NCI-H1930 (cell line): ENCODE measurements at regions not wholly inside any gene's neighbourhood (a gene's known extent, or its start where the extent isn't known, plus 50 kb on each side); places are given as distances from the start of the nearest gene placed in this dataset.

Source experiments
- DNase-seq, 2 experiments: peaks; one replicate each; lab custom pipeline; 2025; lab: John Stamatoyannopoulos, UW

- DNase-seq, result no peak
These were observed 981.4 kb downstream of the BCL11B start for GRCh38 chr14:98290596-98290995.

- DNase-seq, result no peak
These were observed 979.8 kb downstream of the BCL11B start for GRCh38 chr14:98292191-98292590.

- no peak for DNase-seq
These were observed 978.4 kb downstream of the BCL11B start for GRCh38 chr14:98293576-98293975.

GRCh38 chr14:98296895-98297294, 975.1 kb downstream of the BCL11B start:
- no peak for DNase-seq

GRCh38 chr14:98297567-98297966, 974.4 kb downstream of the BCL11B start:
- no peak for DNase-seq

GRCh38 chr14:98298481-98299244, 973.3 kb downstream of the BCL11B start:
- no peak for DNase-seq

GRCh38 chr14:98301681-98302080, 970.3 kb downstream of the BCL11B start:
- no peak for DNase-seq

- DNase-seq, result no peak
These were observed 967.4 kb downstream of the BCL11B start for GRCh38 chr14:98304574-98304973.

- no peak for DNase-seq
These were observed 962.4 kb downstream of the BCL11B start for GRCh38 chr14:98309591-98309990.

GRCh38 chr14:98312006-98312405, 960.0 kb downstream of the BCL11B start:
- DNase-seq, result no peak

GRCh38 chr14:98321841-98322240, 950.2 kb downstream of the BCL11B start:
- DNase-seq, result no peak

- no peak for DNase-seq
These were observed 948.2 kb downstream of the BCL11B start for GRCh38 chr14:98323836-98324235.

- DNase-seq, result no peak
These were observed 946.2 kb downstream of the BCL11B start for GRCh38 chr14:98325761-98326160.

GRCh38 chr14:98328496-98328895, 943.5 kb downstream of the BCL11B start:
- no peak for DNase-seq

GRCh38 chr14:98334186-98334585, 937.8 kb downstream of the BCL11B start:
- DNase-seq, result no peak

GRCh38 chr14:98341211-98341610, 930.8 kb downstream of the BCL11B start:
- no peak for DNase-seq

- DNase-seq, result no peak
These were observed 926.8 kb downstream of the BCL11B start for GRCh38 chr14:98345161-98345560.

GRCh38 chr14:98347686-98348085, 924.3 kb downstream of the BCL11B start:
- DNase-seq, result no peak

- no peak for DNase-seq
These were observed 923.5 kb downstream of the BCL11B start for GRCh38 chr14:98348505-98348904.

- no peak for DNase-seq
These were observed 921.8 kb downstream of the BCL11B start for GRCh38 chr14:98350213-98350612.

- no peak for DNase-seq
These were observed 907.0 kb downstream of the BCL11B start for GRCh38 chr14:98364961-98365360.

- no peak for DNase-seq
These were observed 905.6 kb downstream of the BCL11B start for GRCh38 chr14:98366429-98366828.

- no peak for DNase-seq
These were observed 903.8 kb downstream of the BCL11B start for GRCh38 chr14:98368221-98368620.

- DNase-seq, result no peak
These were observed 903.1 kb downstream of the BCL11B start for GRCh38 chr14:98368916-98369315.
